H1 (cell line): ENCODE measurements at regions not wholly inside any gene's neighbourhood (a gene's known extent, or its start where the extent isn't known, plus 50 kb on each side); places are given as distances from the start of the nearest gene placed in this dataset.

ENCODE experiments used
- MAFK ChIP-seq: IDR thresholded peaks from 2 replicates; pipeline ENCODE4 v1.6.1; 2012; ENCODE audit warnings: low read depth, mild to moderate bottlenecking, improper control_type of control experiment, low read length
- POLR2A ChIP-seq, 2 experiments: IDR thresholded peaks; 1 replicate in 1 of 2; 2 replicates in 1 of 2; pipeline ENCODE4 v1.6.1; 2011; ENCODE audit warnings: low read depth in 2 of 2, low read length in 2 of 2, mild to moderate bottlenecking in 2 of 2; ENCODE audit errors: control extremely low read depth in 1 of 2

- no peak for TF ChIP-seq MAFK
- TF ChIP-seq POLR2A (IDR thresholded peaks at IDR 0.05; ENCODE audit: control extremely low read depth in 1 of 2, low read depth in 2 of 2, low read length in 2 of 2) = no peak
Observed at GRCh38 chr4:138915756-138916155, 99.8 kb upstream of the NOCT start.
